ENCODE measurements at regions not wholly inside any gene's neighbourhood (a gene's known extent, or its start where the extent isn't known, plus 50 kb on each side); places are given as distances from the start of the nearest gene placed in this dataset.
"Not testable (repeated sequence)": the region's sequence is repeated elsewhere in the genome, so short reads cannot be mapped to it uniquely, and the experiment has no call there.

DNA sequence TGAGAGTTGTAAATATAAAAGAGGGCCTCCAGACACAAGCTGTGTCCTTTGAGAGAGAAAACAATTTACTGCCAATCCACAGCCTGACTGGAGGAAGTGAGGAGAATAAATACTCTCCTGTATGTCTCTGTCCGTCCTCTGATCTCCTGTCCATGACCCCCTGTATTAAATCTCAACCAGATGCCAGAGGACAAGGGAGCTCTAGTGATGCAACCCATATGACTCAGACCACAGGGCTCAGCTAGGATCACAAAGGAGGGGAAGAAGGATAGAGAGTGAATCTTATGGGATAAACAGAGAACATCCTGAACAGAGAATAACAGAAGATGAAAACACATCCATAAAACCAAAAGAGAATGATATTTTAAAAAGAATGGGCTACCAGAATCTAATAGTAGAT, 482.6 kb downstream of the PLOD2 start:
- H3K4me3 ChIP-seq (replicated peaks in 1 of 3; ENCODE audit: low read depth in 2 of 3, low read length in 3 of 3), result no peak overlapping the region
- TF ChIP-seq, protein P1, sequence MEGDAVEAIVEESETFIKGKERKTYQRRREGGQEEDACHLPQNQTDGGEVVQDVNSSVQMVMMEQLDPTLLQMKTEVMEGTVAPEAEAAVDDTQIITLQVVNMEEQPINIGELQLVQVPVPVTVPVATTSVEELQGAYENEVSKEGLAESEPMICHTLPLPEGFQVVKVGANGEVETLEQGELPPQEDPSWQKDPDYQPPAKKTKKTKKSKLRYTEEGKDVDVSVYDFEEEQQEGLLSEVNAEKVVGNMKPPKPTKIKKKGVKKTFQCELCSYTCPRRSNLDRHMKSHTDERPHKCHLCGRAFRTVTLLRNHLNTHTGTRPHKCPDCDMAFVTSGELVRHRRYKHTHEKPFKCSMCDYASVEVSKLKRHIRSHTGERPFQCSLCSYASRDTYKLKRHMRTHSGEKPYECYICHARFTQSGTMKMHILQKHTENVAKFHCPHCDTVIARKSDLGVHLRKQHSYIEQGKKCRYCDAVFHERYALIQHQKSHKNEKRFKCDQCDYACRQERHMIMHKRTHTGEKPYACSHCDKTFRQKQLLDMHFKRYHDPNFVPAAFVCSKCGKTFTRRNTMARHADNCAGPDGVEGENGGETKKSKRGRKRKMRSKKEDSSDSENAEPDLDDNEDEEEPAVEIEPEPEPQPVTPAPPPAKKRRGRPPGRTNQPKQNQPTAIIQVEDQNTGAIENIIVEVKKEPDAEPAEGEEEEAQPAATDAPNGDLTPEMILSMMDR (IDR thresholded peaks at IDR 0.05), result no peak
- no peaks in the 10 kb centered on the region for H3K36me3 Mint-ChIP-seq
- H3K4me2 ChIP-seq (replicated peaks; ENCODE audit: extremely low read depth, low read length, poor library complexity, severe bottlenecking), result no peak overlapping the region
- H3K4me1 ChIP-seq (ENCODE audit: control insufficient read depth in 1 of 2, insufficient read depth in 2 of 2, low read length in 2 of 2), result no peaks in the 10 kb centered on the region
- no peak for DNase-seq
- H3K27ac Mint-ChIP-seq, result no peak overlapping the region
- H2AFZ ChIP-seq (ENCODE audit: insufficient read depth, low read depth, low read length, poor library complexity, severe bottlenecking), result no peak overlapping the region
- no peak overlapping the region for H3K27ac ChIP-seq (ENCODE audit: low read depth in 1 of 2, low read length in 2 of 2)
- no peaks in the 10 kb centered on the region for H3K9me3 ChIP-seq (replicated peaks in 1 of 2; ENCODE audit: control insufficient read depth in 1 of 2, insufficient read depth in 1 of 2, low read length in 2 of 2)
- H3K9me3 Mint-ChIP-seq, result peaks cover 0 to 2% (median 0%) of the 10 kb centered on the region in 7 donors
- H3K9ac ChIP-seq (ENCODE audit: insufficient read depth, low read length, poor library complexity, severe bottlenecking), result no peak overlapping the region
- H3K27me3 ChIP-seq (ENCODE audit: control insufficient read depth in 2 of 2, insufficient read depth in 2 of 2, low read length in 2 of 2), result no peaks in the 10 kb centered on the region
- H3K4me1 Mint-ChIP-seq, result no peaks in the 10 kb centered on the region
- no peaks in the 10 kb centered on the region for H4K20me1 ChIP-seq (ENCODE audit: insufficient read depth, low read length)
- no peaks in the 10 kb centered on the region for H3K36me3 ChIP-seq (replicated peaks in 1 of 2; ENCODE audit: control insufficient read depth in 1 of 2, insufficient read depth in 2 of 2, low read length in 2 of 2)
- WGBS (ENCODE audit: insufficient coverage), result no CpG with 5 or more reads among the region's 1 CpG
- no peak overlapping the region for H3K4me3 Mint-ChIP-seq
- intact Hi-C loops (cut with micrococcal nuclease), result no loop called here
- H3K79me2 ChIP-seq (ENCODE audit: insufficient read depth, low read length), result no peaks in the 10 kb centered on the region
- no peaks in the 10 kb centered on the region for H3K27me3 Mint-ChIP-seq (ENCODE audit: low read depth in 3 of 3)

DNA sequence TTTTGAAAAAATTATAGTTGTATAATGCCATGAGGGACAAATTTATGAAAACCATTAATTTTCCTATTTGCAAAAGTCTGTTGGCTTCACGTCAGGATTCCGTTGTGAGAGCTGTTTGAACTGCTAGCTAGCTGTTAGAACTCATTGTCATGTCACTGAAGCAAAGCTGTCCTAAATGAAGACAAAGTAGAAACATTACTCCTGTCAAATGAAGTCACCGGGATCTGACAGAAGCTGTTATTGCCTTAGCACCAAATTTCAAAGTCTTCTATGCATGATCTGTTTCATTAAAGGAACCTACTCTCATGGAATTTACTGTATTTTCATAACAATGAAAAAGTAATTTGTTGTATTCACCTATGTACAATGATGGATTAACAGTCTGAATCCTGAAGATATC, 479.8 kb downstream of the PLOD2 start:
- no peak for DNase-seq
- Mint-ChIP-seq H3K9me3 (peaks cover 0 to 7% (median 7%) of the 10 kb centered on the region in 7 donors), H3K36me3 (no peaks in the 10 kb centered on the region), H3K4me3 (no peak overlapping the region), H3K4me1 (no peaks in the 10 kb centered on the region), H3K27ac (no peak overlapping the region), H3K27me3 (ENCODE audit: low read depth in 3 of 3) (no peaks in the 10 kb centered on the region)
- whole genome bisulfite sequencing (ENCODE audit: insufficient coverage), result 76% methylated on average over 2 of the region's 3 CpGs
- TF ChIP-seq, protein P1 (IDR thresholded peaks at IDR 0.05), result no peak
- Histone ChIP-seq H3K4me1 (ENCODE audit: control insufficient read depth in 1 of 2, insufficient read depth in 2 of 2, low read length in 2 of 2) (no peaks in the 10 kb centered on the region), H3K9ac (ENCODE audit: insufficient read depth, low read length, poor library complexity, severe bottlenecking) (no peak overlapping the region), H3K36me3 (replicated peaks in 1 of 2; ENCODE audit: control insufficient read depth in 1 of 2, insufficient read depth in 2 of 2, low read length in 2 of 2) (no peaks in the 10 kb centered on the region), H3K4me3 (replicated peaks in 1 of 3; ENCODE audit: low read depth in 2 of 3, low read length in 3 of 3) (no peak overlapping the region), H4K20me1 (ENCODE audit: insufficient read depth, low read length) (no peaks in the 10 kb centered on the region), H3K79me2 (ENCODE audit: insufficient read depth, low read length) (no peaks in the 10 kb centered on the region), H2AFZ (ENCODE audit: insufficient read depth, low read depth, low read length, poor library complexity, severe bottlenecking) (no peak overlapping the region), H3K4me2 (replicated peaks; ENCODE audit: extremely low read depth, low read length, poor library complexity, severe bottlenecking) (no peak overlapping the region), H3K9me3 (replicated peaks in 1 of 2; ENCODE audit: control insufficient read depth in 1 of 2, insufficient read depth in 1 of 2, low read length in 2 of 2) (peaks cover 0 to 11% of the 10 kb centered on the region in 2 donors), H3K27ac (ENCODE audit: low read depth in 1 of 2, low read length in 2 of 2) (no peak overlapping the region), H3K27me3 (ENCODE audit: control insufficient read depth in 2 of 2, insufficient read depth in 2 of 2, low read length in 2 of 2) (no peaks in the 10 kb centered on the region)
- intact Hi-C loops (cut with micrococcal nuclease), result no loop called here

DNA sequence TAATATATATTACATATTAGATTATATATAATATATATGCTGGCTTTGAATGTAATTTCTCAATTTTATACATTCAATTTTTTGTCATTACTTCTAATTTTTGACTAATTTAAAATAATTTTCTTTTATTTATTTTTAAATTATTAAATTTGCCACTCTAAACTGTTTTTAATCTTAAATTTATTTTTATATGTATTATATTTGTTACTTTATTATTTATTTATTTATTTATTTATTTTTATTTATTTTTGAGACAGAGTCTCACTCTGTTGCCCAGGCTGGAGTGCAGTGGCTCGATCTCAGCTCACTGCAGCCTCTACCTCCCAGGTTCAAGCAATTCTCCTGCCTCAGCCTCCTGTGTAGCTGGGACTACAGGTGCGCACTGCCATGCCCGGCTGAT, 473.0 kb downstream of the PLOD2 start:
- H3K36me3 ChIP-seq (replicated peaks in 1 of 2; ENCODE audit: control insufficient read depth in 1 of 2, insufficient read depth in 2 of 2, low read length in 2 of 2); H3K36me3 Mint-ChIP-seq; DNase-seq; H4K20me1 ChIP-seq (ENCODE audit: insufficient read depth, low read length); H3K4me3 ChIP-seq (replicated peaks in 1 of 3; ENCODE audit: low read depth in 2 of 3, low read length in 3 of 3); H3K9me3 Mint-ChIP-seq; H3K4me2 ChIP-seq (replicated peaks; ENCODE audit: extremely low read depth, low read length, poor library complexity, severe bottlenecking); intact Hi-C loops (cut with micrococcal nuclease); H3K79me2 ChIP-seq (ENCODE audit: insufficient read depth, low read length); H3K27me3 Mint-ChIP-seq (ENCODE audit: low read depth in 3 of 3); H3K4me1 ChIP-seq (ENCODE audit: control insufficient read depth in 1 of 2, insufficient read depth in 2 of 2, low read length in 2 of 2); H3K27ac Mint-ChIP-seq; H2AFZ ChIP-seq (ENCODE audit: insufficient read depth, low read depth, low read length, poor library complexity, severe bottlenecking); H3K4me3 Mint-ChIP-seq; H3K27me3 ChIP-seq (ENCODE audit: control insufficient read depth in 2 of 2, insufficient read depth in 2 of 2, low read length in 2 of 2); H3K27ac ChIP-seq (ENCODE audit: low read depth in 1 of 2, low read length in 2 of 2); H3K9ac ChIP-seq (ENCODE audit: insufficient read depth, low read length, poor library complexity, severe bottlenecking); H3K4me1 Mint-ChIP-seq: not testable (repeated sequence)
- WGBS (ENCODE audit: insufficient coverage), result no CpG with 5 or more reads among the region's 3 CpGs
- H3K9me3 ChIP-seq (replicated peaks in 1 of 2; ENCODE audit: control insufficient read depth in 1 of 2, insufficient read depth in 1 of 2, low read length in 2 of 2), result peaks cover 0 to 13% of the 10 kb centered on the region in 2 donors

Measured in CD14-positive monocyte (primary cell).